A673 (cell line): ENCODE measurements at regions not wholly inside any gene's neighbourhood (a gene's known extent, or its start where the extent isn't known, plus 50 kb on each side); places are given as distances from the start of the nearest gene placed in this dataset.

Experiments
- EZH2 ChIP-seq: fragments of 200-600 bp; sonication (generic); IDR thresholded peaks from 2 replicates; pipeline ENCODE4 v1.6.1; 2017; ENCODE audit warnings: borderline replicate concordance, low read depth, mild to moderate bottlenecking, mixed read lengths, antibody characterized with exemption, low read length; ENCODE audit not compliant: poor library complexity, severe bottlenecking
- TF ChIP-seq, protein P1 (sequence below): fragments of 300-800, 200-600 bp; sonication (generic); conservative IDR thresholded peaks from 2 replicates; pipeline ENCODE4 v1.5.1; 2017; ENCODE audit warnings: low read depth, mild to moderate bottlenecking, antibody characterized with exemption, low read length, moderate library complexity, mixed read lengths

DNA sequence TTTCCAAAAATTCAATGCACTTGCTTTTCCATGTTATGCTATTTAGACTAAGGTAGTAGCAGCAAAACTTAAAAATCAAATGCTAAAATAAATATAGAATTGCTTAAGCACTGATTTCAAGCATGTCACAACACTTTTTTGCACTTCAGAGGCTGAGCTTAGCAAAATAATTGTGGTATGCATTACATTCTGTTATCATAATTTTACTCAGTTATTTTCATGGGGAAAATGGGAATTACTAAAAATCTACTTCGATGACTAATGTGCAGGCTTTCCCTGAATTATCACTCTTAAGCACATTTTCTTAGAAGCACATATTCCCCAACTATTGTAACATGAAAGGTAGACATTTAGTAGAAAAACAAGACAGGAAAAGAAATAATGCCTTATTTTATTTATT is 322.4 kb upstream of the CBLB start:
- TF ChIP-seq, protein P1, sequence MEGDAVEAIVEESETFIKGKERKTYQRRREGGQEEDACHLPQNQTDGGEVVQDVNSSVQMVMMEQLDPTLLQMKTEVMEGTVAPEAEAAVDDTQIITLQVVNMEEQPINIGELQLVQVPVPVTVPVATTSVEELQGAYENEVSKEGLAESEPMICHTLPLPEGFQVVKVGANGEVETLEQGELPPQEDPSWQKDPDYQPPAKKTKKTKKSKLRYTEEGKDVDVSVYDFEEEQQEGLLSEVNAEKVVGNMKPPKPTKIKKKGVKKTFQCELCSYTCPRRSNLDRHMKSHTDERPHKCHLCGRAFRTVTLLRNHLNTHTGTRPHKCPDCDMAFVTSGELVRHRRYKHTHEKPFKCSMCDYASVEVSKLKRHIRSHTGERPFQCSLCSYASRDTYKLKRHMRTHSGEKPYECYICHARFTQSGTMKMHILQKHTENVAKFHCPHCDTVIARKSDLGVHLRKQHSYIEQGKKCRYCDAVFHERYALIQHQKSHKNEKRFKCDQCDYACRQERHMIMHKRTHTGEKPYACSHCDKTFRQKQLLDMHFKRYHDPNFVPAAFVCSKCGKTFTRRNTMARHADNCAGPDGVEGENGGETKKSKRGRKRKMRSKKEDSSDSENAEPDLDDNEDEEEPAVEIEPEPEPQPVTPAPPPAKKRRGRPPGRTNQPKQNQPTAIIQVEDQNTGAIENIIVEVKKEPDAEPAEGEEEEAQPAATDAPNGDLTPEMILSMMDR, result no peak
- TF ChIP-seq EZH2, result no peak
